Astrocyte (in vitro differentiated cells and primary cell): ENCODE measurements at regions not wholly inside any gene's neighbourhood (a gene's known extent, or its start where the extent isn't known, plus 50 kb on each side); places are given as distances from the start of the nearest gene placed in this dataset.
"Not testable (repeated sequence)": the region's sequence is repeated elsewhere in the genome, so short reads cannot be mapped to it uniquely, and the experiment has no call there.

Source experiments
- CTCF ChIP-seq: IDR thresholded peaks from 2 replicates; pipeline ENCODE4 v1.5.1; 2011; ENCODE audit warnings: low read depth, mild to moderate bottlenecking, inconsistent platforms, low read length, moderate library complexity; ENCODE audit not compliant: insufficient read depth
- EZH2 ChIP-seq: IDR thresholded peaks from 2 replicates; pipeline ENCODE4 v1.6.1; 2012; ENCODE audit warnings: mild to moderate bottlenecking, low read length, inconsistent platforms; ENCODE audit not compliant: insufficient read depth

- TF ChIP-seq CTCF, EZH2: not testable (repeated sequence)
These were observed 84.1 kb downstream of the HSFY2 start for GRCh38 chrY:18689420-18689819.
